Activated CD4-positive, alpha-beta T cell treated with anti-CD3 and anti-CD28 coated beads, Interleukin-2, amount 10 ng/mL, durations not matched to agents 24 days and 14 days (primary cell): ENCODE measurements at regions not wholly inside any gene's neighbourhood (a gene's known extent, or its start where the extent isn't known, plus 50 kb on each side); places are given as distances from the start of the nearest gene placed in this dataset.

ENCODE experiments used
- DNase-seq: peaks from one replicate; pipeline ENCODE4 v3.0.0; 2022
- H3K27ac Mint-ChIP-seq: one replicate; pipeline ENCODE4 v1.8.0; 2022; ENCODE audit warnings: mild to moderate bottlenecking, mixed read lengths
- H3K27me3 Mint-ChIP-seq: one replicate; pipeline ENCODE4 v1.8.0; 2022; ENCODE audit warnings: mixed read lengths
- H3K36me3 Mint-ChIP-seq: one replicate; pipeline ENCODE4 v1.8.0; 2022; ENCODE audit warnings: low read depth, mild to moderate bottlenecking, mixed read lengths
- H3K4me1 Mint-ChIP-seq: one replicate; pipeline ENCODE4 v1.8.0; 2021; ENCODE audit warnings: mixed read lengths
- H3K4me3 Mint-ChIP-seq: one replicate; pipeline ENCODE4 v1.8.0; 2022; ENCODE audit warnings: mild to moderate bottlenecking, moderate library complexity, mixed read lengths
- H3K9me3 Mint-ChIP-seq: one replicate; pipeline ENCODE4 v1.8.0; 2021; ENCODE audit warnings: mixed read lengths
- intact Hi-C: fragments of 100-400 bp; cut with micrococcal nuclease; formaldehyde crosslinking; loops from one replicate; pipeline ENCODE4 v1.15.1; 2023

- no peak for DNase-seq
- Mint-ChIP-seq H3K4me1 (no peaks in the 10 kb centered on the region), H3K36me3 (no peaks in the 10 kb centered on the region), H3K27me3 (no peaks in the 10 kb centered on the region), H3K4me3 (no peak overlapping the region), H3K27ac (no peak overlapping the region), H3K9me3 (no peaks in the 10 kb centered on the region)
- intact Hi-C loops, result no loop called here
These were observed 83.3 kb upstream of the ANO3 start for GRCh38 chr11:26248661-26249060.

DNA sequence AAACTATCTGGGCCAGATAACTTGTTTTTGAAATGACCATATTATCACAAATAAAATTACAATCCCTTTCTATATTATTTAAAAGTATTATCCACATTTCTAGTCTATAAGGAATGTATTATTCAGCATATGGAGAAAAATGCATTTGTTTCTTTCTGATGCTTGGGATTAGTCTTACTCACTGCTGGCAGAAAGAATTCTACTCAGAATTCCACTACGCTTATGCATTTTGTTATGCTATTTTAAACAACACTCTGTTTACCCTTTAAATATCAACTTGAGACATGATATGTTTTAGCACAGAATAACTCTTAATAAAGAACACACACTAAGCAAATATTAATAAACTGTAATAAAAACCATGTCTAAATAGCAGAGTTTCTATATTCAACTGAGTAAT, 77.6 kb upstream of the ANO3 start:
- H3K4me1 Mint-ChIP-seq, result no peaks in the 10 kb centered on the region
- no peaks in the 10 kb centered on the region for H3K27me3 Mint-ChIP-seq
- no peaks in the 10 kb centered on the region for H3K9me3 Mint-ChIP-seq
- H3K36me3 Mint-ChIP-seq, result no peaks in the 10 kb centered on the region
- no peak overlapping the region for H3K4me3 Mint-ChIP-seq
- DNase-seq, result no peak
- H3K27ac Mint-ChIP-seq, result no peak overlapping the region
- intact Hi-C loops, result no loop called here

- no peak for DNase-seq
- H3K4me3 Mint-ChIP-seq, result no peak overlapping the region
- no peaks in the 10 kb centered on the region for H3K4me1 Mint-ChIP-seq
- no peak overlapping the region for H3K27ac Mint-ChIP-seq
- H3K27me3 Mint-ChIP-seq, result no peaks in the 10 kb centered on the region
- no peaks in the 10 kb centered on the region for H3K36me3 Mint-ChIP-seq
- intact Hi-C loops, result no loop called here
- no peaks in the 10 kb centered on the region for H3K9me3 Mint-ChIP-seq
These were observed 68.2 kb upstream of the ANO3 start for GRCh38 chr11:26263769-26264168.

DNA sequence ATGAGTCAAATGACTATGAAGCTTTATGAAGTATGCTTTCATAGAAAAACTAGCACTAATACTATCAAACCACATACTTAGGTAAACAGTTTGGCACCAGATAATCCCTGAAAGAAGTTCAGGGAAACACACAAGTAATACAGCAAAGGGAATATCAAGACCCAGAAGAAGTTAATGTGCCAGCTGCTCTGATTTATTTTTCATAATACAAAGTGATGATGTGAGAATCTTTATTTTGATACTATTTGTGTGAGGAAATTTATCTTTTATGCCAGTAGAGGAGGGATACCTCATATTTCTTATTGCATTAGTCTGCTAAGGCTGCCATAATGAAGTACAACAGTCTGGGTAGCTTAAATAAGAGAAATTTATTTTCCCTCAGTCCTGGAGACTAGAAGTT, 67.7 kb upstream of the ANO3 start:
- DNase-seq, result no peak
- no peak overlapping the region for H3K4me3 Mint-ChIP-seq
- H3K27ac Mint-ChIP-seq, result no peak overlapping the region
- intact Hi-C loops, result no loop called here
- no peaks in the 10 kb centered on the region for H3K36me3 Mint-ChIP-seq
- no peaks in the 10 kb centered on the region for H3K4me1 Mint-ChIP-seq
- no peaks in the 10 kb centered on the region for H3K9me3 Mint-ChIP-seq
- H3K27me3 Mint-ChIP-seq, result no peaks in the 10 kb centered on the region

DNA sequence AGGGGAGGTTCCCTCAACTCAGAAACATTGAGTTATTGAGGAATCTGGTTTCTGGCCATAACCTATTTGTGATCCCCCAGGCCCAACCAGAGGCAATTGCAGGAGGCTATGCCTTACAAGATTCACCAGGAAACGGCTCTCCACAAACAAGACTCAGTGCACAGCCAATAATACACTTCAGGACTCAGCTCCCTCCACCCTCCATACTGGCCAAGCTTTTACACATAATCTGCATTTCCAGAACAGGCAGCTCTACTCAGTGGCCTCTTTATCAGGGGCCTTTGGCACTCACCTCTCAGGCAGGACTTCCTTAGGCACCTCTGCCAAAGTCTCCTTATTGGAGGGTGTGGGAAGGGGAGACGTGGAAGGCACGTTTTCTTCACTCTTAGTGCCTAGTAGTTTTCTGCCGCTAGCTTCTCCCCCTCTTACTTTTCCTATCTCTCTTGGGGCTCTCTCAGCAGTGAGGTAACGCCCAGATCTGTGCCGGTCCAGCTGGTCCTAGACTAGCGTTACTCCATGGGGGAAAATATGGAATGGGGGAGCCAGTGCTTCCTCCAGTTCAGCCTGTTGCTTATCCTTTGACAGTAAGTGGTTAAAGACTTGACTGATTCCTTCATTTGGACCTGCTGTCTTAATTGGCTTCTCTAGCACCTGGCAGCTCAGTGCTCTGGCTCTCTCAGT, 62.8 kb upstream of the ANO3 start:
- H3K4me3 Mint-ChIP-seq, result no peak overlapping the region
- H3K27ac Mint-ChIP-seq, result no peak overlapping the region

GRCh38 chr11:26271666-26272065, 60.3 kb upstream of the ANO3 start:
- H3K9me3 Mint-ChIP-seq, result no peaks in the 10 kb centered on the region
- H3K27me3 Mint-ChIP-seq, result no peaks in the 10 kb centered on the region
- intact Hi-C loops, result no loop called here
- H3K27ac Mint-ChIP-seq, result no peak overlapping the region
- H3K36me3 Mint-ChIP-seq, result no peaks in the 10 kb centered on the region
- no peak for DNase-seq
- no peak overlapping the region for H3K4me3 Mint-ChIP-seq
- H3K4me1 Mint-ChIP-seq, result no peaks in the 10 kb centered on the region

More for the DNA sequence above, 62.8 kb upstream of the ANO3 start:
- no peak for DNase-seq
- H3K36me3 Mint-ChIP-seq, result no peaks in the 10 kb centered on the region
- intact Hi-C loops, result no loop called here
- H3K27me3 Mint-ChIP-seq, result no peaks in the 10 kb centered on the region
- H3K4me1 Mint-ChIP-seq, result no peaks in the 10 kb centered on the region
- no peaks in the 10 kb centered on the region for H3K9me3 Mint-ChIP-seq

- Mint-ChIP-seq H3K36me3 (no peaks in the 10 kb centered on the region), H3K27ac (no peak overlapping the region), H3K9me3 (no peaks in the 10 kb centered on the region), H3K27me3 (no peaks in the 10 kb centered on the region), H3K4me1 (no peaks in the 10 kb centered on the region), H3K4me3 (no peak overlapping the region)
- peak; percentile 82 for DNase-seq
- intact Hi-C loops, result loop anchor here (2.0 kb wide), 1 partner anchor 294 kb away; no protein-coding TSS in a partner anchor
These were observed 55.0 kb upstream of the ANO3 start for GRCh38 chr11:26276798-26277424.

- Mint-ChIP-seq H3K27me3 (no peaks in the 10 kb centered on the region), H3K4me1 (no peaks in the 10 kb centered on the region), H3K9me3 (no peaks in the 10 kb centered on the region), H3K4me3 (no peak overlapping the region), H3K27ac (no peak overlapping the region), H3K36me3 (no peaks in the 10 kb centered on the region)
- DNase-seq, result no peak
- intact Hi-C loops, result no loop called here
These were observed 53.6 kb upstream of the ANO3 start for GRCh38 chr11:26278354-26278753.
